Type B pancreatic cell (in vitro differentiated cells): ENCODE measurements at regions not wholly inside any gene's neighbourhood (a gene's known extent, or its start where the extent isn't known, plus 50 kb on each side); places are given as distances from the start of the nearest gene placed in this dataset.

Experiments used
- DNase-seq: peaks from one replicate; pipeline ENCODE4 v3.0.0; 2021; ENCODE audit warnings: mixed read lengths; ENCODE audit not compliant: unreplicated experiment; ENCODE audit errors: extremely low spot score
- H3K27ac Mint-ChIP-seq: 2 replicates; pipeline ENCODE4 v1.8.0; 2021; ENCODE audit warnings: mild to moderate bottlenecking, mixed read lengths
- H3K27me3 Mint-ChIP-seq: 2 replicates; pipeline ENCODE4 v1.8.0; 2021; ENCODE audit warnings: mixed read lengths
- H3K36me3 Mint-ChIP-seq: 2 replicates; pipeline ENCODE4 v1.8.0; 2021; ENCODE audit warnings: mixed read lengths
- H3K4me1 Mint-ChIP-seq: one replicate; pipeline ENCODE4 v1.8.0; 2021; ENCODE audit warnings: mixed read lengths; ENCODE audit not compliant: unreplicated experiment
- H3K4me3 Mint-ChIP-seq: 2 replicates; pipeline ENCODE4 v1.8.0; 2021; ENCODE audit warnings: mild to moderate bottlenecking, mixed read lengths
- H3K9me3 Mint-ChIP-seq: 2 replicates; pipeline ENCODE4 v1.8.0; 2021; ENCODE audit warnings: mixed read lengths
- TF ChIP-seq, protein P1 (sequence below): fragments of 200-600 bp; sonication (generic); conservative IDR thresholded peaks from 2 replicates; pipeline ENCODE4 v1.5.0; 2021; ENCODE audit warnings: antibody characterized with exemption, mild to moderate bottlenecking

DNA sequence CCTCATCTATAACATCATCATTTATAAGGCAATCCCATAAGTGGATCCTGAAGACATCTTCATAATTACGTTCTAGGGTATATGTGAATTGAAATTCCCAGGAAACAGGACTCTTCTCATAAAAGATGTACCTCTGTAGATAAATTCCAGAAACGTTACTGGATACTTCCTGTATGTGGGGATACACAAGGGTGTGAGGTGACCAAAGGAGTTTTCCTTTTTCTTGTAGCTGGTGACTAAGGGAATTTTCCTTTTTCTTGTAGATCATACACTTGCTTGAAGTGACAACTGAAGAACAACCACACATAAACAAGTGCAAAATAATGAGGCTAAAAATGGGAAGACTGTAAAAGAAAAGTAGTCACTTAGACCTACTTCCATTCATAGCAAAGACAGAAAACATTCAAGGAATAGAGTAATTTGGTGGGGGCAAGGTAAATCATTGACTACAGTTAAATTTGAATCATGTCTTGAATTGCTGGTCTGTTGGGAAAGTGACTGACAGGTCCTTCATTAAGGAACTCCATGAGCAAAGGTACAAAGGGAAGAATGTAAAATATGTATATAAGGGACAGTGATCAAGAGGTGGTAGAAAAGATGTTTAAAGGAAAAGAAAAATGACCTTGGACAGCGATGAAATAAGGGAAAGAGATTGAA, 53.2 kb upstream of the UBE2E3 start:
- Mint-ChIP-seq H3K27me3 (no peaks in the 10 kb centered on the region), H3K36me3 (no peaks in the 10 kb centered on the region), H3K4me1 (no peaks in the 10 kb centered on the region), H3K9me3 (no peaks in the 10 kb centered on the region), H3K27ac (no peak overlapping the region), H3K4me3 (no peak overlapping the region)
- TF ChIP-seq, protein P1, sequence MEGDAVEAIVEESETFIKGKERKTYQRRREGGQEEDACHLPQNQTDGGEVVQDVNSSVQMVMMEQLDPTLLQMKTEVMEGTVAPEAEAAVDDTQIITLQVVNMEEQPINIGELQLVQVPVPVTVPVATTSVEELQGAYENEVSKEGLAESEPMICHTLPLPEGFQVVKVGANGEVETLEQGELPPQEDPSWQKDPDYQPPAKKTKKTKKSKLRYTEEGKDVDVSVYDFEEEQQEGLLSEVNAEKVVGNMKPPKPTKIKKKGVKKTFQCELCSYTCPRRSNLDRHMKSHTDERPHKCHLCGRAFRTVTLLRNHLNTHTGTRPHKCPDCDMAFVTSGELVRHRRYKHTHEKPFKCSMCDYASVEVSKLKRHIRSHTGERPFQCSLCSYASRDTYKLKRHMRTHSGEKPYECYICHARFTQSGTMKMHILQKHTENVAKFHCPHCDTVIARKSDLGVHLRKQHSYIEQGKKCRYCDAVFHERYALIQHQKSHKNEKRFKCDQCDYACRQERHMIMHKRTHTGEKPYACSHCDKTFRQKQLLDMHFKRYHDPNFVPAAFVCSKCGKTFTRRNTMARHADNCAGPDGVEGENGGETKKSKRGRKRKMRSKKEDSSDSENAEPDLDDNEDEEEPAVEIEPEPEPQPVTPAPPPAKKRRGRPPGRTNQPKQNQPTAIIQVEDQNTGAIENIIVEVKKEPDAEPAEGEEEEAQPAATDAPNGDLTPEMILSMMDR = no peak
- DNase-seq = no peak

DNA sequence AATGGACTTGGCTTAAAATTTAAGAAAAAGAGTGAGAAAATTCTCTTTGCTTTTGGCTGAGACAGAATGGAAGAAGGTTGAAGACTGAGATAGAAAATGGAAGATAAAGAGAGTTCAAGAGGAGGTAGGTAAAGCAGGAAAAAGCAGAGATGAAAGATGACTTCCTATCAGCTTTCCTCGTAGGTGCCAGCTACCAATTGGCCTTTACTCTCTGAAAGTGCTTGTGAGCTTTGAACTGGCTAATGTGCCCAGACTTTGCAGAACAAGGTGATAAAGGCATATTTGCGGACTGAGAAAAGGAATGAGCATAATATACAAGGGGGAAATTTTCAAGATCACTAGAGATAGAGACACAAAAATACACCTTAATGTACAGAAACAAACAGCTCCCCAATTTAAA, 54.7 kb upstream of the UBE2E3 start:
- no peak for DNase-seq
- Mint-ChIP-seq H3K9me3 (no peaks in the 10 kb centered on the region), H3K4me1 (no peaks in the 10 kb centered on the region), H3K4me3 (no peak overlapping the region), H3K27ac (no peak overlapping the region), H3K27me3 (no peaks in the 10 kb centered on the region), H3K36me3 (no peaks in the 10 kb centered on the region)
- TF ChIP-seq, protein P1 = no peak

DNA sequence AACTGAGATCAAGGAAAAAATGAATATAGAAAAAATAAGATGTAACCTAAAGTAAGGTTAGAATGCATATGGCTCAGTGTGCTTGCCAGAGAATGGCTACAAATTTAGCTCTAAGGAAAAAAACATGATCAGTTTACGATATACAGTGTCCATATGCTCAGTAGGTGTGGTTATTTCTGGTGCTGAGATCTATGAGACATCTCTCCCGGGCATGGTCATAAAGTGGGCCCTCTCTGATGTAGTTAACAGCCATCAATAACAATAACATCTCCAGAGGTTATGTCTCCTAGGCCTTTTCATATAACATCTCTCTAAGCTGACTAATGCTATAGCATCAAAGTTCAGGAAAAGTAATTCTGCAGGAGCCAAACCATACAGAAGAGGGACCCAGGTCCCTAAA, 56.3 kb upstream of the UBE2E3 start:
- Mint-ChIP-seq H3K27ac (no peak overlapping the region), H3K27me3 (no peaks in the 10 kb centered on the region), H3K4me1 (no peaks in the 10 kb centered on the region), H3K4me3 (no peak overlapping the region), H3K36me3 (no peaks in the 10 kb centered on the region), H3K9me3 (no peaks in the 10 kb centered on the region)
- DNase-seq = no peak
- TF ChIP-seq, protein P1 = no peak

DNA sequence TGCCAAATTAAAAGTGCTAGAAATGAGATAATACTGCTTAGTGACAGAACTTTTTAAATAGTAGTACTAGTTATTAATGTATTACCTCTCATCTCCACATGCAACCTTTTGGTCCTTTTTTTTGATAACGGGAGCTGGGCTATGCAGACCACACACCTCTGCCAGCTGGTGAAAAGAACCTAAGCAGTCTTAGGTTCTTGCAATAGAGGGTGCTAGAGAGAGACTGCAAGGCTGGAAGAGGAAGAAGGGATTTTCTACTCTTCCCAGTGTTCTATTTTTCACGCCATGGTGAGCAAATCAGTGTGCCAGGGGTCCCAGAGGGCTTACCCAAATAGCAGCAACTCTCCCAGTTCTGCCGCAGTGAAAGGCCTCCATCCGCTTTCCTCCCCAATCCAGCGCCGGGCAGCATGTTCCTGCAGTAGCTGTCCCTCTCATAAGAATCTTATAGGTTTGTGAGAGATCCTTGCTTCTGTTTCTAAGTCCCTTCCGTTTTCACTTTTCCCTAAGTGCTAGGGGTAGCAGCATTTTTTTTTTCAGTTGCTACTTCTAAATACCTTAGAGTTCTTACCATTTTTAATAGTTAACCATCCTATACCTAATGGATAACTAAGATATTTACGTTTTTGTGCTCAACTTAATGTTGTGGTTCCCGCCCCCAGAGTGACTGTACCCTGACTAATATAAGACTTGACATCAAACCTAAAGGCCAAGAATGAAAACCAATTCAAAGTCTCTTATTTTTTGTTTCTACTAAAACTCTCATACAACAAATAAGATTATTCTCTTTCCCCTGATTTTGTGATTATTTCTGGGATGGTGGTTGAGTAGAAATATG, 69.4 kb upstream of the UBE2E3 start:
- DNase-seq = no peak
- TF ChIP-seq, protein P1 = no peak
- Mint-ChIP-seq H3K36me3 (no peaks in the 10 kb centered on the region), H3K9me3 (no peaks in the 10 kb centered on the region), H3K4me3 (no peak overlapping the region), H3K27ac (no peak overlapping the region), H3K27me3 (no peaks in the 10 kb centered on the region), H3K4me1 (no peaks in the 10 kb centered on the region)

DNA sequence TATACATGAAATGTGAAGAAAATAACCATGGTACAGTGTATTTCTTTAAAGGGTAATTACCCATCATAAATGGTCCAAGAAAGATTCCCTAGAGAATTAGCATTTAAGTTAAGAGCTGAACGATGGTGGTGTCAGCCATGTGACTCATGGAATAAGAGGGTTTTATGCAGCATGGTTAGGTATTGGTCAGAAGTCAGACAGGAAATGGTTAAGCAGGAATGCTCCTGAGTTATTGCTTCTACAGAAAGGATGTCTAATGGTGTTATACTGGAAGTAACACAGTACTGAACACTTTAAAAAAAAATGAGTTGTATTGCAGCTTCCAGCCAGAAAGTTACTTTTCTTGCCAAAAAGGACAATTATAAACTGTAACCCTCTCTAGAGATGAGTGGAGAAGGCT, 72.7 kb upstream of the UBE2E3 start:
- Mint-ChIP-seq H3K27me3 (no peaks in the 10 kb centered on the region), H3K27ac (no peak overlapping the region), H3K4me1 (no peaks in the 10 kb centered on the region), H3K9me3 (no peaks in the 10 kb centered on the region), H3K4me3 (no peak overlapping the region), H3K36me3 (no peaks in the 10 kb centered on the region)
- no peak for DNase-seq
- TF ChIP-seq, protein P1 = no peak
